Activated naive CD4-positive, alpha-beta T cell treated with anti-CD3 and anti-CD28 coated beads, Interleukin-2, amount 10 ng/mL, durations not matched to agents 7 days and 5 days (primary cell): ENCODE measurements at regions not wholly inside any gene's neighbourhood (a gene's known extent, or its start where the extent isn't known, plus 50 kb on each side); places are given as distances from the start of the nearest gene placed in this dataset.
"Not testable (repeated sequence)": the region's sequence is repeated elsewhere in the genome, so short reads cannot be mapped to it uniquely, and the experiment has no call there.

Experiments
- CTCF ChIA-PET: fragments of 350-600 bp; sonication (Branson Sonifier 250); formaldehyde crosslinking; loops from one replicate; lab custom pipeline; 2021; ENCODE audit warnings: antibody characterized with exemption; lab: Charles Lee
- DNase-seq: peaks from one replicate; pipeline ENCODE4 v3.0.0-alpha.2; 2020
- H3K27ac Mint-ChIP-seq: one replicate; pipeline ENCODE4 v1.8.0; 2021; ENCODE audit warnings: mild to moderate bottlenecking, moderate library complexity, mixed read lengths
- H3K27me3 Mint-ChIP-seq: one replicate; pipeline ENCODE4 v1.8.0; 2021; ENCODE audit warnings: mild to moderate bottlenecking, mixed read lengths
- H3K36me3 Mint-ChIP-seq: one replicate; pipeline ENCODE4 v1.8.0; 2021; ENCODE audit warnings: mixed read lengths
- H3K4me1 Mint-ChIP-seq: one replicate; pipeline ENCODE4 v1.8.0; 2021; ENCODE audit warnings: mixed read lengths
- H3K4me3 Mint-ChIP-seq: one replicate; pipeline ENCODE4 v1.8.0; 2021; ENCODE audit warnings: mild to moderate bottlenecking, moderate library complexity, mixed read lengths
- H3K9me3 Mint-ChIP-seq: one replicate; pipeline ENCODE4 v1.8.0; 2021; ENCODE audit warnings: mixed read lengths

DNA sequence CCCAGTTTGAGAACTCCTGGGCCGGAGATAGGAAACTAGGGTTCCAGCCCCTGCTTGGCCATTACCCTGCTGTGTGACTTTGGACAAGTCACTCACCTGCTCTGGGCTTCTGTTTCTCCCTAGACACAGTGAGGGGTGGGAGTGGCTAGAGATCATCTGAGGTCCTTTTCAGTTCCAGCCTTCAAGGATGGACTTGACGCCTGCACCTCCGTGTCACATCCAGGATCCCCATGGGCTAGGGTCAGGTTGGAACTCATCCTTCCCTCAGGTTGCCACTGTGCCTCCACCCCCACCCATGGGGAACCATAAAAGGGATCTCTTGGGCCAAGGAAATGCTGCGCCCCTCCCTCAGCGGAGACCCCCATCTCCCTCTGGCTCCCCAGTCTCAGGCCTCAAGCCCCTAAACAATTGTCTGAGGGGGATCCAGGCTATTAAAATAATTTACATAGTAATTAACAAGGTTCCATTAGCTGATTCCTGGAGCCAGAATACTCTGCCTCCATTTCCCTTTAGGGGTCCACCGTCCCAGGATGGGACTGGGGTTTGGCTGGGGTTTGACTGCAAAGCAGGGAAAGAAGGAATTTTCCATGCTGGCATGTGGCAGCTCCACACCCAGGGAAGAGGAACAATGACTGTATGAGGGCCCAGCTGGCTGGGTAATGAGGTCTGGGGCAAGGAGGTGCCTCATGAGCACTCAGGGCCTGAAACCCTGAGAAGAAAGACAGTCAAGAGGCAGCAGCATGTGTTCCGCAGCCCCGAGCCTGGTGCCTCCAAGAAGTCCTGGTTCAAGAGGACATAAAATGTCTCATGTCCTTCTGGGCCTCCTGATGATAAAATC lies 177.7 kb downstream of the SMAD6 start:
- Mint-ChIP-seq H3K9me3 (no peaks in the 10 kb centered on the region), H3K36me3 (no peaks in the 10 kb centered on the region), H3K27ac (no peak overlapping the region), H3K4me1 (no peaks in the 10 kb centered on the region), H3K4me3 (no peak overlapping the region), H3K27me3 (peaks cover 57% of the 10 kb centered on the region)
- CTCF ChIA-PET: no interaction called here
- DNase-seq: no peak

DNA sequence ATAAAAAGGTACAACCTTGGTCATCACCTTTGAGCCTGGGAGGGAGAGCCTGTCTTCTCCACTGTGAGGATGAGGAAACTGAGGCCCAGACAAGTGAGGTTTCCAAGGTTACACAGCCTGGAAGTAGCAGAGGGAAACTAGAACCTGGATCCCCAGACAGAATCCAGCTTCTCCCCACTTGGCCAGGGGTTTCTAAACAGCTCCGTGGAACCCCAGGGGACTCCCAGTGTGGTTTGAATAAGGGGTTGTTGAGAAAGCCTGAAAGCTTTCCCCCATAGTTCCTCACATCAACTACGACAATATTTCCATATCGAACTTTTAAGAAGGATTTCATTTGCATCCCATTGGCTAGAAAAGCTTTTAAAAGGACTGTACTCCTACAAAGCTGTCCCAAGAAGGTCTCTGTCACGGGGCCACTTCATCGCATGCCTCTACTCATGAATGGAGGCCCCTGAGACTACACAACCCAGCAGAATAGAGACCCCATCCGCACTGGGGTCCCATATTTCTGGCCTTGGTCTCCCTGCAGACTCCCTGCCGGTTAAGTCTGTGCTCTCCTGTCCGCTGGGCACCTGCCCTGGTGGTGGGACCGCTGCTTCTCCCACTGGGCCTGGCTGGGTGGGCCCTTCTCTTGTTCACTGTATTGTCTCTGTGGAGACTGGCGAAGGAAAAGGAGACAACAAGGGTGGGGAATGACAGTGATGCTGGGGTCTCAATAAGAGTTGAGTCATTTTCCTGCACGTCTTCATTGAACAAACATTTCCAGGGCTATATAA lies 178.5 kb downstream of the SMAD6 start:
- Mint-ChIP-seq H3K9me3 (no peaks in the 10 kb centered on the region), H3K27me3 (peaks cover 63% of the 10 kb centered on the region), H3K36me3 (no peaks in the 10 kb centered on the region), H3K4me3 (no peak overlapping the region), H3K4me1 (no peaks in the 10 kb centered on the region), H3K27ac (no peak overlapping the region)
- CTCF ChIA-PET: no interaction called here
- no peak for DNase-seq

DNA sequence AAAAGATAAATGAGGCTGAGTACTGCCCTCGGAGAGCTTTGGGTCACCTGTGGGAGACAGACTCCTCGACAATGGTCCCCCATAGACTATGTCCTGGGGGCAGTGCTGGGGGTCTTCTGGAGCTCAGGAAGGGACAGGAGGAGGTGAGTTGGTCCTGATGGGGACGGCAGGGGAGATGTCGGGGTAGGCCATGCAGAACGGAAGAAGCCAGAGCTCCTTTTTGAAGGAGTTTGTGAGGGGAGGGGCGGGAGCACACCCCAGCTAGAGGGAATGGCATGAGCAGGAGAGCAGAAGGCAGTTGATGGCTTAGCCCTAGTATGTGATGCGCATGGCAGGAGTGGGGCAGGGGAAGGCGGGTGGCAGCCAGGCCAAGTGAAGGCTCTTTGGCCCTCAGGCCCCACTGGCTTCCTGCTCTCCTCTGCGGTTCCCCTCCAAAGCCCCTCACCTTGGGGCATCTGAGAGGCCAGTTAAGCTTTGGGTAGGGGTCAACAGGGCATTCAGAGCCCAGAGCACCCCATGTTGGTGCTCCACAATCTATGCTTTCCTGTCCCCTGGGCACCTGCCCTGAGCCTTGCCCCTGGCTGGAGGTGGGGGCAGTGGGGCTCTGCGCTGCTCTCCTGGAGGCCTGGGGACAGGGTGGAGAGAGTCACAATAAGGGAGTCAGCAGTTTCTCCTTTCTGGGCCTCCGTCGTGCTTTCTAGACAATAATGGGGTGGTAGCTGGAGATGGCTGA lies 179.3 kb downstream of the SMAD6 start:
- CTCF ChIA-PET: no interaction called here

DNA sequence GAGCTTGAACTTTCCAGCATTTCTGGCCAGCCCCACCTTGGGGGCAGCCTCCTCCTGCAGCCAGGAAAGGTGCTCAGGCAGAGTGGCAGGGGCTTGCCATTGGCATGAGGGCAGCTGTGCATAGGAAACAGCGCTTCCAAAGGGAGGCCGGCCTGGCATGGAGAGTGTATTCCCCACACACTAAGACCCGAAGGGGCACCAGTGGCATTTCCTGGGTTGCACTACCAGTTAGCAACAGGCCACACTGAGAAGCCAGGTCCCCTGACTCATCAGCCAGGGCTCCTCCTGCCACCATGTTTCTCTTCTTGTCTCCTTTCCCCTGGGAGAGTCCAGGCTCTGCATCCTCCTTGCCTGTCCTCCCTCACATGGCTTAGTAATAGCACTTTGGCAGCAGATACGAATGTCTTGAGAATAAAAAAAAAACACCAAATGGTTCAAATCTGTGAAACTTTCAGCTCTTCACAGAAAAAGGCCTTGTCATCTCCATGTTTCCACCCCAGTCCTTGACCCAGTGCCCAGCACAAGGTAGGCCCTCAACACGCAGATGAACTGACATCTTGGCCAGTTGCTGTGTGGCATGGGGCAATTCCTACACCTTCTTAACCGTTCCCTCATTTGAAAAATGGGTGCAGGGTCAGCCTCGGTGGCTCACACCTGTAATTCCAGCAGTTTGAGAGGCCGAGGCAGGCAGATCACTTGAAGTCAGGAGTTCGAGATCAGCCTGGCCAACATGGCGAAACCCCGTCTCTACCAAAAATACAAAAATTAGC lies 180.4 kb downstream of the SMAD6 start:
- no peak for DNase-seq
- Mint-ChIP-seq H3K4me3 (no peak overlapping the region), H3K9me3 (no peaks in the 10 kb centered on the region), H3K27ac (no peak overlapping the region), H3K4me1 (no peaks in the 10 kb centered on the region), H3K36me3 (no peaks in the 10 kb centered on the region), H3K27me3 (peaks cover 47% of the 10 kb centered on the region)
- CTCF ChIA-PET: interaction anchor here (1.0 kb wide), 1 partner anchor 31 kb away, joined by 5 read pairs; no protein-coding TSS in a partner anchor

More for the DNA sequence above, 179.3 kb downstream of the SMAD6 start:
- Mint-ChIP-seq H3K4me1 (no peaks in the 10 kb centered on the region), H3K4me3 (no peak overlapping the region), H3K27ac (no peak overlapping the region), H3K9me3 (no peaks in the 10 kb centered on the region), H3K36me3 (no peaks in the 10 kb centered on the region), H3K27me3 (peaks cover 56% of the 10 kb centered on the region)
- no peak for DNase-seq

DNA sequence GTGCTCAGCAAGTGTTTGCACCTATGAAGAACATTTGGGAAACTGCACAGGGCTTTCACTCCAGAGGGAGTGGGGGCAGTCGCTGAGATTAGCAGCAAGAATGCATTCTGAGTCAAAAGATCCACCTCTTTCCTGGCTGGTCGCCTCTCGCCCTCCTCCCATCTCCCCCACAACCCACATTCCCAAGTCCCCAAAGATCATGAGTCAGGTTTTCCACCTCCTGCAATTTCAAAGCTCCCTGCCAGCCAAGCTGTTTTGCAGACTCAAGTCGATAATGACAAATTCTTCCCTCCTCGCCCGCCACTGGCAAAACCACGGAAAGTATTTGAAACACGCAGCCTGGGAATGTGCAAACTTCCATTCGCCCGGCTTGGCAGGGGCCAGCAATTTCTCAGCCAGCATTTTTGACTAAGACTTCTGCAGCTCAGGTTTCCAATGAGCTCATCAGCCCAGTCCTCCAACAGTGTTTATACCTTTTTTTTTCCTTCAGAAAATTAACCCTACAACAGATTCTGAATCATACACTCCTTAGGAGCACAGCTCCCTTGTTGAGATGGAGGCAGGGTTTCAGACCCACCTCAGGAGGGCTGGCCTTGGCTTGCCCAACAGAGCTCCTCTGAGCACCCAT lies 181.4 kb downstream of the SMAD6 start:
- Mint-ChIP-seq H3K9me3 (no peaks in the 10 kb centered on the region), H3K27ac (no peak overlapping the region), H3K4me1 (no peaks in the 10 kb centered on the region), H3K27me3 (peaks cover 49% of the 10 kb centered on the region), H3K36me3 (no peaks in the 10 kb centered on the region), H3K4me3 (no peak overlapping the region)
- DNase-seq: no peak
- CTCF ChIA-PET: interaction anchor here (1.0 kb wide), 1 partner anchor 32 kb away, joined by 5 read pairs; no protein-coding TSS in a partner anchor

DNA sequence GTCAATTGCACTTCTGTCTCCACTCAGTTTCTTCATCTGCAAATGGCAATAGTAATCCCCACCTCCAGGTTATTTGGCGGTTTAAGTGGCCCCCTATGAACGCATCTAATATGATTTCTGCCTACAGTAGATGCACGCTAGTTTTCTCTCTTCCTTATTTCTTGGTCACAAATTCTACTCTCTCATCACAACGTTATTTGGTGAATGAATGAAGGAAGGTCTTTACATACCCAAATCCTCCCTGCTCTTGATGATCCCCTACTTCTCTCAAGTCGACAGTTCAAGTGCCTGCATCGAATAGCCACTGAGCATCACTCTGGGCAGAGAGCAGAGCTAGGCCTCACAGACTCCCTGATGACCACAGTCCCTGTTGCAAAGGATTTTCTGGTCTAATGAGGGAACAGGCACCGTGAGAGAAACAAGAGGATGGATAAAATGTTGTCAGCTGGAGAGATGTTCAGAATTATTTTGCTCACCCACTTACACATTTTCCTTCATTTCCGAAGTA lies 181.2 kb upstream of the SMAD3 start:
- peak overlapping the region; percentile 60 for H3K27ac Mint-ChIP-seq
- H3K36me3 Mint-ChIP-seq: no peaks in the 10 kb centered on the region
- H3K9me3 Mint-ChIP-seq: peaks cover under 1% of the 10 kb centered on the region
- no peak overlapping the region for H3K4me3 Mint-ChIP-seq
- CTCF ChIA-PET: no interaction called here
- DNase-seq: no peak
- no peaks in the 10 kb centered on the region for H3K4me1 Mint-ChIP-seq
- peaks cover 49% of the 10 kb centered on the region for H3K27me3 Mint-ChIP-seq

DNA sequence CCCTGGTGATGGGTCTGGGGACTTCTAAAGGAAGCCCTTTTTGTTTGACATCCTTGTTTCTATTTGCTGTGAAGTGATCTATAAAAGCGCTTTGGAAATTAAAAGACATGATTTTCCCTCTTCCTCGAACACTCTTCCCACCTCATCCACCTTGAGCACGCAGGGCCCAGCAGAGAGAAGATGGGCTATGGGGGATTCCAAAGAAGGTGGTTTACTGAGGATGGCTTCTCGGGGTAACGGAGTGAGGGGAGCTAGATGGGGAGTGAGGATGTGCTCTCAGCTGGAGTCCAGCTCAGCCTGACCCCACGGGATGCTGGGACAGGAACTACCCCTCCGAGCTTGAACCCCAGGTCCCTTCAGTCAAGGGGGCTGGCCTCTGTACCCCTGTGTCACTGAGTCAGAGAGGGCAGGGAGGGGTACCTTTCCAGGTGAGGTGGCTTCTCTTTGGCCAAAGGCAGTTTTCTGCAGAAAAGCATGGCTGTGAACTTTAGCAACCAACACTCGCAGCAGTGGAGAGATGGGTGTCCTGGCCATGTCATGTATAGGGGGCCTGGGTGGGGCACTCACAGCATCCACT lies 180.7 kb upstream of the SMAD3 start:
- CTCF ChIA-PET: no interaction called here
- Mint-ChIP-seq H3K27me3 (peaks cover 46% of the 10 kb centered on the region), H3K4me1 (no peaks in the 10 kb centered on the region), H3K9me3 (peaks cover 5% of the 10 kb centered on the region), H3K36me3 (no peaks in the 10 kb centered on the region), H3K4me3 (no peak overlapping the region), H3K27ac (no peak overlapping the region)
- DNase-seq: no peak

DNA sequence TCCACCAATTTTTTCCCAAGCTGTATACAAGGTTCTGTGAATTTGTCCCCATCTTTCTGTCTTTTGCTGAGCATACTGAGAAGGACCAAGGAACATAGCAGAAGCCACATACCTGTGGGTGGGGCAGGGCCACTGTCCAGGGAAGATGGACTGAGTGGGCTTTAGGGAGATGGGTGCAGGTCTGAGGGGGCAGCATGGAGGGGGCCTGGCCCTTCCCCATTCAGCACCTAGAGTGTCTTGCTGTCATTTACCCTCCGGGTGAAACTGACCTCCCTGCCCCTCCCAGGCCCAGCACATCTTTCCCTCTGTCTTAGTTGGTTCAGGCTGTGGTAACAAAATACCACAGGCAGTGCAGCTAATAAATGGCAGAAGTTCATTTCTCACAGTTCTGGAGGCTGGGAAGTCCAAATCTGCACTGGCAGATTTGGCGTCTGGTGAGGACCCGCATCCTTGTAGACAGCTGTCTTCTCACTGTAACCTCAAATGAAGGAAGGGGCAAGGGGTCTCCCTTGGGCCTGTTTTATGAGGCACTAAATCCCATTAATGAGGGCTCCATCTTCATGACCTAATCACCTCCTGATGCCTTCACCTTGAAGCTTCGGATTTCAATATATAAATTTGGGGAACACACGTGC lies 180.0 kb upstream of the SMAD3 start:
- no peak overlapping the region for H3K4me3 Mint-ChIP-seq
- peaks cover 50% of the 10 kb centered on the region for H3K27me3 Mint-ChIP-seq
- DNase-seq: no peak
- peaks cover 5% of the 10 kb centered on the region for H3K9me3 Mint-ChIP-seq
- no peak overlapping the region for H3K27ac Mint-ChIP-seq
- CTCF ChIA-PET: no interaction called here
- no peaks in the 10 kb centered on the region for H3K36me3 Mint-ChIP-seq
- no peaks in the 10 kb centered on the region for H3K4me1 Mint-ChIP-seq

DNA sequence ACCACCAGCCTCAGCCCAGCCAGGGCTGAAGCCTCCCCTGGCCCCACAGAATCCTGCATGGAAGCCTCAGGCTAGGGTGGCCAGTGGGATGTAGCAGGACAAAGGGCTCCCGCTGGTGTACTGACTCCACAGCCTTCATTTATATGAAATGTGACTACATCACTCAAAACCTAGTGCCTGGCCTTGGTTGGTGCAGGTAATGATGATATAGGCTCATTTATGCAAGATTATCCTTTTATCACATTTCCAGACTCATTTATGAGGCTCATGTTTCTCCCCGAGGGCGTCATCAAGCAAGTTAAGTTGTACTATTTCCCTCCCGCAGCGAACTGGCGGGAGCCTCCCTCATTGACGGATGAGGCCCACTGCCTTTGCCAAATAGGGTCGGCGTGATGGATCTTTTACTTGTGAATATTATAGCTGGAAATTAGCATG lies 179.1 kb upstream of the SMAD3 start:
- DNase-seq: no peak
- H3K9me3 Mint-ChIP-seq: peaks cover 5% of the 10 kb centered on the region
- H3K4me3 Mint-ChIP-seq: no peak overlapping the region
- no peaks in the 10 kb centered on the region for H3K36me3 Mint-ChIP-seq
- no peak overlapping the region for H3K27ac Mint-ChIP-seq
- no peaks in the 10 kb centered on the region for H3K4me1 Mint-ChIP-seq
- CTCF ChIA-PET: no interaction called here
- H3K27me3 Mint-ChIP-seq: peaks cover 49% of the 10 kb centered on the region

DNA sequence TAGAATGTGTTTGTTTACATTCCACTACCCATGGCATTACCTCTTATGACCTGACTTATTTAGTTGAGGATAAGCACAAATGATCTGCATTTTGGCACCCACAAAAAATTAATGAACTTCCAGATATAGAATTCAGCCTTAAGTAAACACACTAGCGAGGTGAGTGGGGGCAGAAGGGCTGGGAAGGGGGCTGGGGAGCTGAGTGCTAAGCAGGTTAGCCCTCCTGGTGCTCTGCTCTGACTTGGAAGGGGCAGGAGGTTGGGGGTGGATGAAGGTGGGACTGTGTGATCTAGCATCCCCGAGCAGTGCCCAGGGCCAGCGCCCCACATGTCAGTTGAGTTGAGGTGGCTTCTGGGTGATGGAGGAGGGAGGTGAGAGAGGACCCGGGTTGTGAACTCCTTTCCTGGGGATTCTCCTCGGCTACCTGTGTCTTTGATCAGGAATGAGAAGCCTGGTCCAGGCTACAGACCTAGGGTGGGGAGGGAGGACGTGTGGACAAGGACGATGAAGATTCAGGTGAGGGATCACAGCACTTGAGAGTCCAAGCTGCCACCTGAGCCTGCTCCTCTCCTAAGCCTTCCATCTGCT lies 178.6 kb upstream of the SMAD3 start:
- CTCF ChIA-PET: no interaction called here
- no peak overlapping the region for H3K4me3 Mint-ChIP-seq
- no peak overlapping the region for H3K27ac Mint-ChIP-seq
- H3K9me3 Mint-ChIP-seq: peaks cover 5% of the 10 kb centered on the region
- DNase-seq: no peak
- H3K4me1 Mint-ChIP-seq: no peaks in the 10 kb centered on the region
- no peaks in the 10 kb centered on the region for H3K36me3 Mint-ChIP-seq
- peaks cover 52% of the 10 kb centered on the region for H3K27me3 Mint-ChIP-seq

DNA sequence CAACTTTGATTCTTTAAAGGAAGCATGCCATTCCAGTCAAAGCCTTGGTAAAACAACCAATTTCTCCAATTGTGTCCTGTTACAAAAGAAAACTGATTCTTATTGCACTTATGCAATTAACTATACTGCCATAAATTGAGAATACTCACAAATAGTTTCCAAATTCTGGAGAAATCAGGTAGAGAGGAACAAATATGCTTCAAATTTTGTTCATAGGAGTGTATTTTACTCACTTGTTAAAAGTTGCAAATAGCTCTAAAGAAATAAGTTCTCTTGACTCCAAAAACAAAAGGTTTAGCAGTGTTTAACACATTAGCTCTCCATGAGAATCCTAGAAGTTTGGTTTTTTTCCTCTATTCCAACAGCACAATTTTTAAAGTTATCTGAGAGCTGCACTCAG lies 176.1 kb upstream of the SMAD3 start:
- not testable (repeated sequence) for H3K36me3 Mint-ChIP-seq, H3K4me1 Mint-ChIP-seq, H3K9me3 Mint-ChIP-seq, DNase-seq, H3K4me3 Mint-ChIP-seq, H3K27ac Mint-ChIP-seq
- peaks cover 49% of the 10 kb centered on the region for H3K27me3 Mint-ChIP-seq
- CTCF ChIA-PET: interaction anchor here (1.0 kb wide), 1 partner anchor 38 kb away, joined by 3 read pairs; no protein-coding TSS in a partner anchor

DNA sequence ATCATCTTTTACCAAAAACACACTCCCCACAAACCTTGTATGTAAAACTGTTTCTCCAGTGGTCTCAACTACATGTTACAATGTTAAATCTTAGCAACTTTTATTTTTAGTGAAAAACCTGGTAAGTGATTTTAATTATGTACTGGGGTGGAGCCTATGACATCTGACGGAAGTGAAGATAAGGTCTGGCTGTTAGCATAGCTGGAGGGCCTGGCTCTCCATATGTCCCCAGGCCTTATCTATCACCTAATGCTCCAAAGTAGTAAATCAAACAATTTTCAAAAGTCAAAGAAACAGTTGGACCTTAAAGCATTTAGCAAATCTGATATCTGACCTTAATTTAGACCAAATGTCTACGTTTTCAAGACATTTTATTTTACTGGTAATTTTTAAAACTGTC lies 173.6 kb upstream of the SMAD3 start:
- Mint-ChIP-seq H3K4me3 (no peak overlapping the region), H3K36me3 (no peaks in the 10 kb centered on the region), H3K27ac (no peak overlapping the region), H3K4me1 (peaks cover 21% of the 10 kb centered on the region), H3K27me3 (peaks cover 52% of the 10 kb centered on the region), H3K9me3 (peaks cover 6% of the 10 kb centered on the region)
- CTCF ChIA-PET: no interaction called here
- no peak for DNase-seq
